OCI-LY7 (cell line): ENCODE measurements at regions not wholly inside any gene's neighbourhood (a gene's known extent, or its start where the extent isn't known, plus 50 kb on each side); places are given as distances from the start of the nearest gene placed in this dataset.

ENCODE experiments used
- EZH2phosphoT487 ChIP-seq: fragments of 200-600 bp; sonication (generic); IDR thresholded peaks from 2 replicates; pipeline ENCODE4 v1.6.1; 2018; ENCODE audit warnings: low read depth, borderline replicate concordance, mild to moderate bottlenecking, mixed run types, antibody characterized with exemption, low read length, moderate library complexity, mixed read lengths
- TF ChIP-seq, protein P1 (sequence below): fragments of 200-600 bp; sonication (generic); conservative IDR thresholded peaks from 2 replicates; pipeline ENCODE4 v1.5.1; 2014; ENCODE audit warnings: mild to moderate bottlenecking, antibody characterized with exemption, low read length, moderate library complexity, mixed read lengths

DNA sequence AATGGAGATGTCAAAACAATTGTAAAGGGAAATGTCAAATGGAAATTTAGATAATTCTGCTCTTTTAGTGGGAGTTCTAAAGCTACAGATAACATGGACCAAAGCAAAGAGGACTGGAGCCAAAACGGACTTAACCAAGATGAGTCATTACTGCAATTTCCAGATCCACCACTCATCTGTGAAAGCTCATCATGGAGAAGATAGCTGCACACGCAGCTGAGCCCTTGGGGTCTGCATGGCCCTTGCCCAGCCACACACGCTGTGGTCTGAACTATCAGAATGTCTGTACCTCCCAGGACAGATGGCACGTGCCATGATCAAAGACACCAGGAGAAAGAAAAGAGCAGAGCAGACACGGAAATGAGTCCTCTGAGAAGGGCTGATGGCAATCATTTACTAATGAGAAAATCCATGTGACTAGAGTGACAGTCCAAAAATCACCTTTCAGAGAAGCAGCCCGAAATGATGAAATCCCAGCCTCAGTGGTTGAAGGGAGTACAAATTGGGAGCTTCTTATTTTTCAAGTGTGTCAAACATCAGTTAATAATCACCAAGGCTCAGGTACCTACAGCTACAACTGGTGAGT is 177.9 kb upstream of the MGMT start:
- TF ChIP-seq, protein P1, sequence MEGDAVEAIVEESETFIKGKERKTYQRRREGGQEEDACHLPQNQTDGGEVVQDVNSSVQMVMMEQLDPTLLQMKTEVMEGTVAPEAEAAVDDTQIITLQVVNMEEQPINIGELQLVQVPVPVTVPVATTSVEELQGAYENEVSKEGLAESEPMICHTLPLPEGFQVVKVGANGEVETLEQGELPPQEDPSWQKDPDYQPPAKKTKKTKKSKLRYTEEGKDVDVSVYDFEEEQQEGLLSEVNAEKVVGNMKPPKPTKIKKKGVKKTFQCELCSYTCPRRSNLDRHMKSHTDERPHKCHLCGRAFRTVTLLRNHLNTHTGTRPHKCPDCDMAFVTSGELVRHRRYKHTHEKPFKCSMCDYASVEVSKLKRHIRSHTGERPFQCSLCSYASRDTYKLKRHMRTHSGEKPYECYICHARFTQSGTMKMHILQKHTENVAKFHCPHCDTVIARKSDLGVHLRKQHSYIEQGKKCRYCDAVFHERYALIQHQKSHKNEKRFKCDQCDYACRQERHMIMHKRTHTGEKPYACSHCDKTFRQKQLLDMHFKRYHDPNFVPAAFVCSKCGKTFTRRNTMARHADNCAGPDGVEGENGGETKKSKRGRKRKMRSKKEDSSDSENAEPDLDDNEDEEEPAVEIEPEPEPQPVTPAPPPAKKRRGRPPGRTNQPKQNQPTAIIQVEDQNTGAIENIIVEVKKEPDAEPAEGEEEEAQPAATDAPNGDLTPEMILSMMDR, result no peak
- TF ChIP-seq EZH2phosphoT487, result no peak
